H9 (cell line): ENCODE measurements at regions not wholly inside any gene's neighbourhood (a gene's known extent, or its start where the extent isn't known, plus 50 kb on each side); places are given as distances from the start of the nearest gene placed in this dataset.

Experiments used
- DNase-seq: peaks from one replicate; pipeline ENCODE4 v3.0.0-alpha.2; 2017
- H2AFZ ChIP-seq: one replicate; pipeline ENCODE4 v1.6.1; 2013; ENCODE audit warnings: mild to moderate bottlenecking, low read length, control low read depth, moderate library complexity
- H2AK5ac ChIP-seq: 2 replicates; pipeline ENCODE4 v1.6.1; 2013; ENCODE audit warnings: low read length, control low read depth, mixed read lengths; ENCODE audit not compliant: insufficient read length
- H2BK120ac ChIP-seq: one replicate; pipeline ENCODE4 v1.6.1; 2013; ENCODE audit warnings: low read depth, mild to moderate bottlenecking, low read length, control low read depth, inconsistent platforms; ENCODE audit not compliant: poor library complexity, severe bottlenecking
- H2BK12ac ChIP-seq: 2 replicates; pipeline ENCODE4 v1.6.1; 2013; ENCODE audit warnings: low read length, control low read depth, mixed read lengths, low read depth; ENCODE audit not compliant: insufficient read length
- H2BK15ac ChIP-seq: 2 replicates; pipeline ENCODE4 v1.6.1; 2013; ENCODE audit warnings: low read depth, low read length, control low read depth
- H2BK20ac ChIP-seq: one replicate; pipeline ENCODE4 v1.6.1; 2013; ENCODE audit warnings: low read depth, mild to moderate bottlenecking, low read length, control low read depth, inconsistent platforms; ENCODE audit not compliant: poor library complexity, severe bottlenecking
- H2BK5ac ChIP-seq: 2 replicates; pipeline ENCODE4 v1.6.1; 2013; ENCODE audit warnings: low read length, control low read depth, mixed read lengths; ENCODE audit not compliant: insufficient read length
- H3K14ac ChIP-seq: 2 replicates; pipeline ENCODE4 v1.6.1; 2013; ENCODE audit warnings: low read length, control low read depth; ENCODE audit not compliant: insufficient read depth
- H3K18ac ChIP-seq: 2 replicates; pipeline ENCODE4 v1.6.1; 2013; ENCODE audit warnings: low read depth, mild to moderate bottlenecking, mixed read lengths, low read length, control low read depth; ENCODE audit not compliant: insufficient read length
- H3K23ac ChIP-seq: 2 replicates; pipeline ENCODE4 v1.6.1; 2013; ENCODE audit warnings: low read length, control low read depth, mixed read lengths, low read depth; ENCODE audit not compliant: insufficient read length
- H3K23me2 ChIP-seq: 2 replicates; pipeline ENCODE4 v1.6.1; 2013; ENCODE audit warnings: low read depth, mild to moderate bottlenecking, mixed read lengths, low read length, control low read depth; ENCODE audit not compliant: insufficient read length, poor library complexity, severe bottlenecking
- H3K27ac ChIP-seq: 2 replicates; pipeline ENCODE4 v1.5.1; 2013; ENCODE audit warnings: low read length, control low read depth, mixed read lengths, low read depth; ENCODE audit not compliant: insufficient read length
- H3K27me3 ChIP-seq: 2 replicates; pipeline ENCODE4 v1.6.1; 2013; ENCODE audit warnings: low read length, control low read depth, inconsistent platforms; ENCODE audit not compliant: insufficient read depth
- H3K4ac ChIP-seq: 2 replicates; pipeline ENCODE4 v1.6.1; 2013; ENCODE audit warnings: low read depth, mild to moderate bottlenecking, control low read depth, inconsistent platforms, low read length, moderate library complexity
- H3K4me1 ChIP-seq: 2 replicates; pipeline ENCODE4 v1.6.1; 2013; ENCODE audit warnings: low read length, control low read depth, inconsistent platforms; ENCODE audit not compliant: insufficient read depth
- H3K4me2 ChIP-seq: 2 replicates; pipeline ENCODE4 v1.6.1; 2013; ENCODE audit warnings: low read length, control low read depth, mixed read lengths; ENCODE audit not compliant: insufficient read length, insufficient read depth
- H3K56ac ChIP-seq: 2 replicates; pipeline ENCODE4 v1.6.1; 2013; ENCODE audit warnings: low read depth, mild to moderate bottlenecking, mixed read lengths, low read length, control low read depth; ENCODE audit not compliant: insufficient read length
- H3K79me1 ChIP-seq: 2 replicates; pipeline ENCODE4 v1.6.1; 2013; ENCODE audit warnings: low read depth, mild to moderate bottlenecking, moderate library complexity, low read length, control low read depth, inconsistent platforms; ENCODE audit not compliant: insufficient read depth, poor library complexity, severe bottlenecking
- H3K79me2 ChIP-seq: 2 replicates; pipeline ENCODE4 v1.6.1; 2013; ENCODE audit warnings: low read length, control low read depth, inconsistent platforms; ENCODE audit not compliant: insufficient read depth
- H3K9ac ChIP-seq: 2 replicates; pipeline ENCODE4 v1.6.1; 2013; ENCODE audit warnings: low read length, control low read depth, mixed read lengths; ENCODE audit not compliant: insufficient read length; ENCODE audit errors: extremely low read depth
- H3K9me3 ChIP-seq: one replicate; pipeline ENCODE4 v1.6.1; 2013; ENCODE audit warnings: low read depth, low read length, inconsistent platforms; ENCODE audit not compliant: control insufficient read depth
- H3T11ph ChIP-seq: one replicate; pipeline ENCODE4 v1.6.1; 2013; ENCODE audit warnings: mild to moderate bottlenecking, low read length, control low read depth, inconsistent platforms
- H4K20me1 ChIP-seq: one replicate; pipeline ENCODE4 v1.6.1; 2013; ENCODE audit not compliant: control insufficient read depth, insufficient read length, insufficient read depth
- H4K5ac ChIP-seq: 2 replicates; pipeline ENCODE4 v1.6.1; 2013; ENCODE audit warnings: low read depth, mild to moderate bottlenecking, mixed read lengths, low read length, control low read depth; ENCODE audit not compliant: insufficient read length
- H4K8ac ChIP-seq: replicated peaks from 2 replicates; pipeline ENCODE4 v1.6.1; 2013; ENCODE audit warnings: low read length, control low read depth, mixed read lengths, low read depth; ENCODE audit not compliant: insufficient read length
- H4K91ac ChIP-seq: 2 replicates; pipeline ENCODE4 v1.6.1; 2013; ENCODE audit warnings: low read depth, mild to moderate bottlenecking, moderate library complexity, mixed read lengths, low read length, control low read depth; ENCODE audit not compliant: insufficient read length
- H3K27ac Mint-ChIP-seq, 3 experiments: 2 replicates in 2 of 3; 3 replicates in 1 of 3; pipeline ENCODE4 v1.8.0; 2020 to 2021; ENCODE audit warnings: mixed read lengths in 3 of 3, mild to moderate bottlenecking in 1 of 3, moderate library complexity in 1 of 3
- H3K27me3 Mint-ChIP-seq: 2 replicates; pipeline ENCODE4 v1.8.0; 2021; ENCODE audit warnings: low read depth, mild to moderate bottlenecking, moderate library complexity, mixed read lengths
- H3K36me3 Mint-ChIP-seq, 3 experiments: 2 replicates in 2 of 3; 3 replicates in 1 of 3; pipeline ENCODE4 v1.8.0; 2020 to 2021; ENCODE audit warnings: low read depth in 3 of 3, mixed read lengths in 3 of 3; ENCODE audit not compliant: insufficient read depth in 1 of 3
- H3K4me1 Mint-ChIP-seq, 2 experiments: 2 replicates each; pipeline ENCODE4 v1.8.0; 2020; ENCODE audit warnings: mixed read lengths in 2 of 2
- H3K4me3 Mint-ChIP-seq, 2 experiments: 2 replicates in 1 of 2; 3 replicates in 1 of 2; pipeline ENCODE4 v1.8.0; 2020 to 2021; ENCODE audit warnings: mild to moderate bottlenecking in 2 of 2, mixed read lengths in 2 of 2, moderate library complexity in 1 of 2
- H3K9me3 Mint-ChIP-seq, 2 experiments: 2 replicates in 1 of 2; 3 replicates in 1 of 2; pipeline ENCODE4 v1.8.0; 2020; ENCODE audit warnings: mild to moderate bottlenecking in 2 of 2, mixed read lengths in 2 of 2, moderate library complexity in 1 of 2
- WGBS: extraction: QIAGEN DNeasy Blood & Tissue Kit; methylation state at CpG from one replicate; pipeline ENCODE4 v1.1.7; 2013; ENCODE audit warnings: missing lambda C conversion rate, low lambda C conversion rate, mixed read lengths; ENCODE audit not compliant: insufficient read length; ENCODE audit errors: extremely low coverage; 5-methylcytosine and 5-hydroxymethylcytosine counted together
- TF ChIP-seq, protein P1 (sequence below): fragments of 200-600 bp; sonication (generic); conservative IDR thresholded peaks from 3 replicates; pipeline ENCODE4 v1.8.0; 2021; ENCODE audit warnings: antibody characterized with exemption, mild to moderate bottlenecking

DNA sequence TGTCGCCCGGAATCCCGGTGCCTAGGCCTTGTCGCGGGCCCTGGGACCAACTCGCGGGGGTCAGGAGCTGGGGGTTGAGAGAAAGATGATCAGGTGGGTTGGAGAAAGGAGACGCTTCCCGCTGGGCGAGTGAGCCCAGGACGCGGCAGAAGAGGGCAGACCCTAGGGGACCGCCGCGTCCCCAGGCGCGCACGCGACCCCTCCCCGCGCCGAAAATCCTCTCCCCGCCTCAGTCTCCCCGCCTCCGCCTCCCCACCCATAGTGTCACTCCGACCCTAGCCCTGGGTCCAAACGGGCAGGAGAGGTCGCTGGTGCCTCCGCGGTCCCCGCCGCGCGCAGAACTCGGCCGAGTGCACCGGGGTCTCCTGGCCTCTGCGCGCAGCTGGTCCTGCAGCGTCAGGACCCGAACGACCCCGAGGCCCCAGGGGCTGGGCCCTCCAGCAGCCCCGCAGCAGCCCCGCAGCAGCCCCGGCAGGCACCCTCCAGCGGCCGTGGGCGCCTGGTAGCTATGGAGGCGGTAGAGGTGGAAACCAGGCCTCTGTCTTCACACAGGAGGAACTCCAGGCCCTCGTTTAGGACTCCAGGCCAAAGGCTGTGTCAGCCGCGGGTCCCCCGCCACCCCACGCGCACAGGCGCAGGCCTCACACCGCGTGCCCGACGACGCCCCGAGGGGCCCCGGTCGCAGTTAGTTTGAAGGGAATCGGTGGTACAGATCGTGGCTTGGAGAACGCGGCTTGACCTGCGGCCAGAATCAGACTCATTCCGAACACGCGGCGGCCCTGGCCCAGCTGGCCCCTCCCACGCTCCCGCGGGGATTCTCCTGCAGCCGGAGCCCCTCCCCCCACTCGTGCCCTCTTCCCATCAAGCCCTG lies 60.1 kb upstream of the EIF5 start:
- no peak overlapping the region for H3K4me3 Mint-ChIP-seq
- Histone ChIP-seq H2BK5ac (no peak overlapping the region), H3K27me3 (no peaks in the 10 kb centered on the region; the same call in 1 of the 2 replicates), H3K56ac (no peak overlapping the region), H2BK120ac (no peak overlapping the region), H2BK12ac (no peak overlapping the region), H3K79me2 (no peaks in the 10 kb centered on the region), H3K4me2 (no peak overlapping the region), H4K20me1 (no peaks in the 10 kb centered on the region), H3K27ac (no peak overlapping the region), H2BK15ac (no peak overlapping the region; the same call in 1 of the 2 replicates), H3K9me3 (no peaks in the 10 kb centered on the region), H3K18ac (no peak overlapping the region), H3K9ac (no peak overlapping the region), H3K4me1 (no peaks in the 10 kb centered on the region), H3K79me1 (no peaks in the 10 kb centered on the region), H2BK20ac (no peak overlapping the region), H2AK5ac (no peak overlapping the region), H4K5ac (no peak overlapping the region), H3K14ac (no peak overlapping the region), H3K23me2 (peaks cover 3% of the 10 kb centered on the region), H3K4ac (no peak overlapping the region), H2AFZ (no peak overlapping the region), H3T11ph (no peak overlapping the region), H4K8ac (no peak overlapping the region), H4K91ac (no peak overlapping the region), H3K23ac (no peak overlapping the region)
- WGBS = no CpG with 5 or more reads among the region's 79 CpGs
- no peaks in the 10 kb centered on the region; a peak in 1 of 4 replicates for H3K4me1 Mint-ChIP-seq
- H3K27me3 Mint-ChIP-seq = peaks cover 24% of the 10 kb centered on the region
- TF ChIP-seq, protein P1, sequence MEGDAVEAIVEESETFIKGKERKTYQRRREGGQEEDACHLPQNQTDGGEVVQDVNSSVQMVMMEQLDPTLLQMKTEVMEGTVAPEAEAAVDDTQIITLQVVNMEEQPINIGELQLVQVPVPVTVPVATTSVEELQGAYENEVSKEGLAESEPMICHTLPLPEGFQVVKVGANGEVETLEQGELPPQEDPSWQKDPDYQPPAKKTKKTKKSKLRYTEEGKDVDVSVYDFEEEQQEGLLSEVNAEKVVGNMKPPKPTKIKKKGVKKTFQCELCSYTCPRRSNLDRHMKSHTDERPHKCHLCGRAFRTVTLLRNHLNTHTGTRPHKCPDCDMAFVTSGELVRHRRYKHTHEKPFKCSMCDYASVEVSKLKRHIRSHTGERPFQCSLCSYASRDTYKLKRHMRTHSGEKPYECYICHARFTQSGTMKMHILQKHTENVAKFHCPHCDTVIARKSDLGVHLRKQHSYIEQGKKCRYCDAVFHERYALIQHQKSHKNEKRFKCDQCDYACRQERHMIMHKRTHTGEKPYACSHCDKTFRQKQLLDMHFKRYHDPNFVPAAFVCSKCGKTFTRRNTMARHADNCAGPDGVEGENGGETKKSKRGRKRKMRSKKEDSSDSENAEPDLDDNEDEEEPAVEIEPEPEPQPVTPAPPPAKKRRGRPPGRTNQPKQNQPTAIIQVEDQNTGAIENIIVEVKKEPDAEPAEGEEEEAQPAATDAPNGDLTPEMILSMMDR = no peak
- H3K9me3 Mint-ChIP-seq = peaks cover 14 to 18% of the 10 kb centered on the region in 2 experiments
- DNase-seq = no peak
- H3K27ac Mint-ChIP-seq = no peak overlapping the region
- H3K36me3 Mint-ChIP-seq = peaks cover 0 to 10% (median 5%) of the 10 kb centered on the region in 3 experiments; a peak in 4 of 7 replicates
